ENCODE measurements at regions not wholly inside any gene's neighbourhood (a gene's known extent, or its start where the extent isn't known, plus 50 kb on each side); places are given as distances from the start of the nearest gene placed in this dataset.

GRCh38 chr18:75818383-75818782 is 390.9 kb upstream of the SMIM21 start:
- DNase-seq (ENCODE audit: low read depth) = no peak
- no peak overlapping the region for H3K4me3 ChIP-seq (ENCODE audit: low read length)
- TF ChIP-seq CTCF (conservative IDR thresholded peaks at IDR 0.05; ENCODE audit: low read depth, low read length) = no peak

- H3K4me3 ChIP-seq (ENCODE audit: low read length) = no peak overlapping the region
- no peak for DNase-seq (ENCODE audit: low read depth)
- TF ChIP-seq CTCF (conservative IDR thresholded peaks at IDR 0.05; ENCODE audit: low read depth, low read length) = no peak
These were observed 388.3 kb upstream of the SMIM21 start for GRCh38 chr18:75815767-75816166.

- no peak for DNase-seq (ENCODE audit: low read depth)
- no peak for TF ChIP-seq CTCF (conservative IDR thresholded peaks at IDR 0.05; ENCODE audit: low read depth, low read length)
- H3K4me3 ChIP-seq (ENCODE audit: low read length) = no peak overlapping the region
These were observed 385.3 kb upstream of the SMIM21 start for GRCh38 chr18:75812761-75813160.

GRCh38 chr18:75810961-75811551 is 383.6 kb upstream of the SMIM21 start:
- no peak for TF ChIP-seq CTCF (conservative IDR thresholded peaks at IDR 0.05; ENCODE audit: low read depth, low read length)
- H3K4me3 ChIP-seq (ENCODE audit: low read length) = no peak overlapping the region
- DNase-seq (ENCODE audit: low read depth) = no peak

GRCh38 chr18:75810516-75810915 is 383.0 kb upstream of the SMIM21 start:
- DNase-seq (ENCODE audit: low read depth) = no peak
- TF ChIP-seq CTCF (conservative IDR thresholded peaks at IDR 0.05; ENCODE audit: low read depth, low read length) = no peak
- no peak overlapping the region for H3K4me3 ChIP-seq (ENCODE audit: low read length)

- TF ChIP-seq CTCF (conservative IDR thresholded peaks at IDR 0.05; ENCODE audit: low read depth, low read length) = no peak
- no peak for DNase-seq (ENCODE audit: low read depth)
These were observed 382.4 kb upstream of the SMIM21 start for GRCh38 chr18:75809926-75810255.

GRCh38 chr18:75809151-75809925 is 381.8 kb upstream of the SMIM21 start:
- no peak for TF ChIP-seq CTCF (conservative IDR thresholded peaks at IDR 0.05; ENCODE audit: low read depth, low read length)
- no peak overlapping the region for H3K4me3 ChIP-seq (ENCODE audit: low read length)
- DNase-seq (ENCODE audit: low read depth) = no peak

More at GRCh38 chr18:75809926-75810255, 382.4 kb upstream of the SMIM21 start:
- no peak overlapping the region for H3K4me3 ChIP-seq (ENCODE audit: low read length)

All from retinal pigment epithelial cell (primary cell).